ENCODE measurements at regions not wholly inside any gene's neighbourhood (a gene's known extent, or its start where the extent isn't known, plus 50 kb on each side); places are given as distances from the start of the nearest gene placed in this dataset.

- no peak for DNase-seq (ENCODE audit: low spot score)
- ChIA-PET CTCF (no interaction called here), POLR2A (ENCODE audit: low non-redundant PET) (no interaction called here)
- no peak overlapping the region for H3K27ac ChIP-seq
- no peak for TF ChIP-seq CTCF (conservative IDR thresholded peaks at IDR 0.05; ENCODE audit: low read depth)
Observed at GRCh38 chr18:31235856-31236255, 73.2 kb upstream of the DSC1 start.

GRCh38 chr18:31237142-31237541, 74.5 kb upstream of the DSC1 start:
- H3K27ac ChIP-seq: no peak overlapping the region
- no peak for TF ChIP-seq CTCF (conservative IDR thresholded peaks at IDR 0.05; ENCODE audit: low read depth)
- POLR2A ChIA-PET (ENCODE audit: low non-redundant PET): no interaction called here
- CTCF ChIA-PET: interaction anchor here (0.7 kb wide), 1 partner anchor 624 kb away, joined by 4 read pairs; no protein-coding TSS in a partner anchor
- DNase-seq (ENCODE audit: low spot score): no peak

GRCh38 chr18:31241425-31241824, 76.5 kb upstream of the DSG1 start:
- ChIA-PET POLR2A (ENCODE audit: low non-redundant PET) (interaction anchor here (0.5 kb wide), 1 partner anchor 1029 kb away, joined by 3 read pairs; no protein-coding TSS in a partner anchor), CTCF (interaction anchor here (0.6 kb wide), 1 partner anchor 223 kb away, joined by 3 read pairs; no protein-coding TSS in a partner anchor)
- no peak overlapping the region for H3K27ac ChIP-seq
- TF ChIP-seq CTCF (conservative IDR thresholded peaks at IDR 0.05; ENCODE audit: low read depth): no peak
- no peak for DNase-seq (ENCODE audit: low spot score)

GRCh38 chr18:31241900-31242409, 76.0 kb upstream of the DSG1 start:
- CTCF ChIA-PET: interaction anchor here (0.6 to 0.9 kb wide), 3 partner anchors 35 to 222 kb away, joined by 3 read pairs; no protein-coding TSS in a partner anchor
- peak; percentile 76 for TF ChIP-seq CTCF (conservative IDR thresholded peaks at IDR 0.05; ENCODE audit: low read depth)
- DNase-seq (ENCODE audit: low spot score): peak; percentile 83
- H3K27ac ChIP-seq: peak overlapping the region; percentile 70
- POLR2A ChIA-PET (ENCODE audit: low non-redundant PET): interaction anchor here (0.5 kb wide), 1 partner anchor 1028 kb away, joined by 3 read pairs; no protein-coding TSS in a partner anchor

- DNase-seq (ENCODE audit: low spot score): no peak
Observed at GRCh38 chr18:31243740-31244512, 74.0 kb upstream of the DSG1 start.

More at GRCh38 chr18:31243740-31244512, 74.0 kb upstream of the DSG1 start:
- no peak for TF ChIP-seq CTCF (conservative IDR thresholded peaks at IDR 0.05; ENCODE audit: low read depth)
- H3K27ac ChIP-seq: no peak overlapping the region
- ChIA-PET CTCF (no interaction called here), POLR2A (ENCODE audit: low non-redundant PET) (no interaction called here)
